ENCODE measurements at regions not wholly inside any gene's neighbourhood (a gene's known extent, or its start where the extent isn't known, plus 50 kb on each side); places are given as distances from the start of the nearest gene placed in this dataset.

GRCh38 chr14:98941481-98941880, 330.5 kb downstream of the BCL11B start:
- H3K4me2 ChIP-seq (ENCODE audit: low read length): no peak overlapping the region
- no peaks in the 10 kb centered on the region for H3F3A ChIP-seq (ENCODE audit: insufficient read depth, low read length, poor library complexity, severe bottlenecking)
- no peaks in the 10 kb centered on the region for H3K36me3 ChIP-seq (ENCODE audit: insufficient read depth, low read length)
- no peaks in the 10 kb centered on the region for H3K79me2 ChIP-seq (replicated peaks; ENCODE audit: insufficient read depth, low read length)
- H4K20me1 ChIP-seq (ENCODE audit: insufficient read depth): no peaks in the 10 kb centered on the region
- no peak overlapping the region for H3K27ac ChIP-seq (ENCODE audit: low read length)
- H3K9me2 ChIP-seq (ENCODE audit: insufficient read depth, low read length): no peaks in the 10 kb centered on the region
- TF ChIP-seq POLR2AphosphoS5 (IDR thresholded peaks at IDR 0.05) (no peak), EZH2 (IDR thresholded peaks at IDR 0.05; ENCODE audit: borderline replicate concordance, insufficient read depth, low read length, poor library complexity, severe bottlenecking) (no peak), CTCF (IDR thresholded peaks at IDR 0.05; ENCODE audit: poor library complexity, severe bottlenecking) (no peak), MXI1 (conservative IDR thresholded peaks at IDR 0.05; ENCODE audit: poor library complexity, severe bottlenecking) (no peak), TAF1 (IDR thresholded peaks at IDR 0.05; ENCODE audit: low read depth) (no peak), REST (IDR thresholded peaks at IDR 0.05; ENCODE audit: borderline replicate concordance) (no peak), SMC3 (conservative IDR thresholded peaks at IDR 0.05; ENCODE audit: poor library complexity) (no peak), EP300 (conservative IDR thresholded peaks at IDR 0.05; ENCODE audit: poor library complexity, severe bottlenecking) (no peak), RAD21 (conservative IDR thresholded peaks at IDR 0.05) (no peak)
- no peaks in the 10 kb centered on the region for H3K9me3 ChIP-seq (ENCODE audit: low read length)
- no peak overlapping the region for H3K4me3 ChIP-seq (ENCODE audit: low read length)
- H2AFZ ChIP-seq (ENCODE audit: low read depth, low read length): no peak overlapping the region
- H3K27me3 ChIP-seq (ENCODE audit: insufficient read depth, low read depth, low read length): no peaks in the 10 kb centered on the region
- no peak overlapping the region for H3K9ac ChIP-seq (ENCODE audit: low read length)

- Histone ChIP-seq H4K20me1 (ENCODE audit: insufficient read depth) (no peaks in the 10 kb centered on the region), H2AFZ (ENCODE audit: low read depth, low read length) (no peak overlapping the region), H3F3A (ENCODE audit: insufficient read depth, low read length, poor library complexity, severe bottlenecking) (no peaks in the 10 kb centered on the region), H3K9me2 (ENCODE audit: insufficient read depth, low read length) (no peaks in the 10 kb centered on the region), H3K9me3 (ENCODE audit: low read length) (no peaks in the 10 kb centered on the region), H3K36me3 (ENCODE audit: insufficient read depth, low read length) (no peaks in the 10 kb centered on the region), H3K79me2 (replicated peaks; ENCODE audit: insufficient read depth, low read length) (no peaks in the 10 kb centered on the region), H3K9ac (ENCODE audit: low read length) (no peak overlapping the region), H3K27me3 (ENCODE audit: insufficient read depth, low read depth, low read length) (no peaks in the 10 kb centered on the region), H3K4me2 (ENCODE audit: low read length) (no peak overlapping the region), H3K4me3 (ENCODE audit: low read length) (no peak overlapping the region), H3K27ac (ENCODE audit: low read length) (no peak overlapping the region)
- no peak for TF ChIP-seq MXI1 (conservative IDR thresholded peaks at IDR 0.05; ENCODE audit: poor library complexity, severe bottlenecking)
These were observed 328.1 kb downstream of the BCL11B start for GRCh38 chr14:98943907-98944306.

GRCh38 chr14:98944989-98945388, 327.0 kb downstream of the BCL11B start:
- Histone ChIP-seq H4K20me1 (ENCODE audit: insufficient read depth) (no peaks in the 10 kb centered on the region), H3K79me2 (replicated peaks; ENCODE audit: insufficient read depth, low read length) (no peaks in the 10 kb centered on the region), H3F3A (ENCODE audit: insufficient read depth, low read length, poor library complexity, severe bottlenecking) (no peaks in the 10 kb centered on the region), H3K27me3 (ENCODE audit: insufficient read depth, low read depth, low read length) (no peaks in the 10 kb centered on the region), H3K9me3 (ENCODE audit: low read length) (no peaks in the 10 kb centered on the region), H2AFZ (ENCODE audit: low read depth, low read length) (no peak overlapping the region), H3K36me3 (ENCODE audit: insufficient read depth, low read length) (no peaks in the 10 kb centered on the region), H3K9me2 (ENCODE audit: insufficient read depth, low read length) (no peaks in the 10 kb centered on the region), H3K27ac (ENCODE audit: low read length) (no peak overlapping the region), H3K9ac (ENCODE audit: low read length) (no peak overlapping the region), H3K4me3 (ENCODE audit: low read length) (no peak overlapping the region), H3K4me2 (ENCODE audit: low read length) (no peak overlapping the region)
- TF ChIP-seq REST (IDR thresholded peaks at IDR 0.05; ENCODE audit: borderline replicate concordance) (no peak), RAD21 (conservative IDR thresholded peaks at IDR 0.05) (no peak), EP300 (conservative IDR thresholded peaks at IDR 0.05; ENCODE audit: poor library complexity, severe bottlenecking) (no peak), MXI1 (conservative IDR thresholded peaks at IDR 0.05; ENCODE audit: poor library complexity, severe bottlenecking) (no peak), CTCF (IDR thresholded peaks at IDR 0.05; ENCODE audit: poor library complexity, severe bottlenecking) (no peak)

All from neural cell (in vitro differentiated cells).